G401 (cell line): ENCODE measurements at regions not wholly inside any gene's neighbourhood (a gene's known extent, or its start where the extent isn't known, plus 50 kb on each side); places are given as distances from the start of the nearest gene placed in this dataset.
A peak's percentile ranks its signal among the peaks of the same experiment; 100 is the strongest.
"Not testable (repeated sequence)": the region's sequence is repeated elsewhere in the genome, so short reads cannot be mapped to it uniquely, and the experiment has no call there.

Experiments
- DNase-seq: peaks from one replicate; pipeline ENCODE4 v3.0.0-alpha.2; 2015; ENCODE audit warnings: low spot score
- in situ Hi-C: cut with HindIII; loops from 2 replicates; pipeline ENCODE4 v1.10.0; 2016; ENCODE audit warnings: low sequenced_read_pairs, mixed read lengths

- in situ Hi-C loops, result not testable (repeated sequence)
These were observed 283.8 kb upstream of the ATXN7L3B start for GRCh38 chr12:74253826-74254225.

GRCh38 chr12:74254784-74255183 lies 282.9 kb upstream of the ATXN7L3B start:
- DNase-seq, result no peak
- in situ Hi-C loops, result no loop called here

More at GRCh38 chr12:74253826-74254225, 283.8 kb upstream of the ATXN7L3B start:
- not testable (repeated sequence) for DNase-seq

GRCh38 chr12:74259199-74259598 lies 278.4 kb upstream of the ATXN7L3B start:
- in situ Hi-C loops, result no loop called here
- no peak for DNase-seq

- DNase-seq, result no peak
- in situ Hi-C loops, result no loop called here
These were observed 272.9 kb upstream of the ATXN7L3B start for GRCh38 chr12:74264692-74265091.

GRCh38 chr12:74269355-74269754 lies 268.3 kb upstream of the ATXN7L3B start:
- in situ Hi-C loops, DNase-seq: not testable (repeated sequence)

- no peak for DNase-seq
- in situ Hi-C loops, result no loop called here
These were observed 257.4 kb upstream of the ATXN7L3B start for GRCh38 chr12:74280156-74280655.

- DNase-seq, in situ Hi-C loops: not testable (repeated sequence)
These were observed 256.0 kb upstream of the ATXN7L3B start for GRCh38 chr12:74281401-74282180.

GRCh38 chr12:74283646-74284045 lies 254.0 kb upstream of the ATXN7L3B start:
- DNase-seq, result no peak
- in situ Hi-C loops, result no loop called here

- no peak for DNase-seq
- in situ Hi-C loops, result no loop called here
These were observed 251.9 kb upstream of the ATXN7L3B start for GRCh38 chr12:74285773-74286172.

GRCh38 chr12:74286254-74286653 lies 251.4 kb upstream of the ATXN7L3B start:
- DNase-seq, result no peak
- in situ Hi-C loops, result no loop called here

GRCh38 chr12:74292351-74293194 lies 245.1 kb upstream of the ATXN7L3B start:
- in situ Hi-C loops, result no loop called here
- no peak for DNase-seq

GRCh38 chr12:74293689-74294131 lies 243.9 kb upstream of the ATXN7L3B start:
- in situ Hi-C loops, result no loop called here
- no peak for DNase-seq

- DNase-seq, result peak; percentile 6
- in situ Hi-C loops, result no loop called here
These were observed 220.5 kb upstream of the ATXN7L3B start for GRCh38 chr12:74317078-74317601.

- in situ Hi-C loops, result no loop called here
- no peak for DNase-seq
These were observed 219.9 kb upstream of the ATXN7L3B start for GRCh38 chr12:74317741-74318140.

- DNase-seq, result peak; percentile 21
- in situ Hi-C loops, result no loop called here
These were observed 217.7 kb upstream of the ATXN7L3B start for GRCh38 chr12:74319886-74320285.

- in situ Hi-C loops, result no loop called here
These were observed 216.3 kb upstream of the ATXN7L3B start for GRCh38 chr12:74321381-74321780.

GRCh38 chr12:74322792-74323191 lies 214.8 kb upstream of the ATXN7L3B start:
- in situ Hi-C loops, result no loop called here
- DNase-seq, result no peak

More at GRCh38 chr12:74321381-74321780, 216.3 kb upstream of the ATXN7L3B start:
- no peak for DNase-seq

GRCh38 chr12:74328623-74329022 lies 209.0 kb upstream of the ATXN7L3B start:
- no peak for DNase-seq
- in situ Hi-C loops, result no loop called here

GRCh38 chr12:74334780-74335179 lies 202.9 kb upstream of the ATXN7L3B start:
- no peak for DNase-seq

GRCh38 chr12:74337951-74338350 lies 199.7 kb upstream of the ATXN7L3B start:
- no peak for DNase-seq
- in situ Hi-C loops, result no loop called here

More at GRCh38 chr12:74334780-74335179, 202.9 kb upstream of the ATXN7L3B start:
- in situ Hi-C loops, result no loop called here
